GM18502 (cell line): ENCODE measurements at regions not wholly inside any gene's neighbourhood (a gene's known extent, or its start where the extent isn't known, plus 50 kb on each side); places are given as distances from the start of the nearest gene placed in this dataset.

ENCODE experiments used
- ATAC-seq: cut with Tn5 transposase; IDR thresholded peaks from one replicate; pipeline ENCODE4 v1.9.1; 2021; ENCODE audit warnings: mild to moderate bottlenecking; ENCODE audit not compliant: unreplicated experiment, poor library complexity

GRCh38 chr20:39358052-39358451 lies 395.9 kb downstream of the DHX35 start:
- peak; percentile 76 for ATAC-seq

DNA sequence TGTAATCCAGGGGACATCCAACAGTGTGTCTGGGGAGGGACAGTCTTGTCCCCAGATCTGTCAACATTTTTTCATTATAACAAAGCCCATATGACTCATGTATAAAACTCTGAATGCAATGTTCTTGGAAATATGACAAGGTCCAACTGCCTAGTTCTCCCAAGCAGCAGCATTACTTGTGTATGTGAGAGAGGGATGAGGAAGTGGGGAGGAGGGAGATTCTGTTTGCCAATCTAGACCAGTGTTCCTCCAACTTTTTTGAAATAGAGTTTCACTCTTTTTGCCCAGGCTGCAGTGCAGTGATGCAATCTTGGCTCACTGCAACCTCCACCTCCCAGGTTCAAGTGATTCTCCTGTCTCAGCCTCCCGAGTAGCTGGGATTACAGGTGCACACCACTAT lies 394.8 kb downstream of the DHX35 start:
- no peak for ATAC-seq

GRCh38 chr20:39349240-39349639 lies 387.1 kb downstream of the DHX35 start:
- no peak for ATAC-seq

DNA sequence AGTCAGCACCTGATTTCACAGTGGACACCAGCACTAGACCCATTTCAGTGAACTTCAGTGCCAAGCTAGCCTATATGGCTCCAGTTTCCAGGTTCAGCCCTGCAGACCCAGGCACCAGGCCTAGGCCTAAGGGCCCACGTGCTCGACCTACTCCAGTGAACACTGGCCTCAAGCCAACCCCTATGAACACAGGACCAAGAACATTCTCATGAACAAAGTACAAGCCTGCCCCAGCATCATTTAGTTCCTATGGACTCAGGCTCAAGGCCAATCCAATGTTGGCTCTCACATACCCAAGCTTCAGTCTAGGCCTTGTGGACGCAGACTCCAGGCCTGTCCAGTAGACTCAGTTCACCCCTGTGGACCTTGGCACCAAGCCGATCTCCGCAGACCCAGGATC lies 385.5 kb downstream of the DHX35 start:
- ATAC-seq = no peak

- no peak for ATAC-seq
These were observed 380.3 kb downstream of the DHX35 start for GRCh38 chr20:39342463-39342862.

DNA sequence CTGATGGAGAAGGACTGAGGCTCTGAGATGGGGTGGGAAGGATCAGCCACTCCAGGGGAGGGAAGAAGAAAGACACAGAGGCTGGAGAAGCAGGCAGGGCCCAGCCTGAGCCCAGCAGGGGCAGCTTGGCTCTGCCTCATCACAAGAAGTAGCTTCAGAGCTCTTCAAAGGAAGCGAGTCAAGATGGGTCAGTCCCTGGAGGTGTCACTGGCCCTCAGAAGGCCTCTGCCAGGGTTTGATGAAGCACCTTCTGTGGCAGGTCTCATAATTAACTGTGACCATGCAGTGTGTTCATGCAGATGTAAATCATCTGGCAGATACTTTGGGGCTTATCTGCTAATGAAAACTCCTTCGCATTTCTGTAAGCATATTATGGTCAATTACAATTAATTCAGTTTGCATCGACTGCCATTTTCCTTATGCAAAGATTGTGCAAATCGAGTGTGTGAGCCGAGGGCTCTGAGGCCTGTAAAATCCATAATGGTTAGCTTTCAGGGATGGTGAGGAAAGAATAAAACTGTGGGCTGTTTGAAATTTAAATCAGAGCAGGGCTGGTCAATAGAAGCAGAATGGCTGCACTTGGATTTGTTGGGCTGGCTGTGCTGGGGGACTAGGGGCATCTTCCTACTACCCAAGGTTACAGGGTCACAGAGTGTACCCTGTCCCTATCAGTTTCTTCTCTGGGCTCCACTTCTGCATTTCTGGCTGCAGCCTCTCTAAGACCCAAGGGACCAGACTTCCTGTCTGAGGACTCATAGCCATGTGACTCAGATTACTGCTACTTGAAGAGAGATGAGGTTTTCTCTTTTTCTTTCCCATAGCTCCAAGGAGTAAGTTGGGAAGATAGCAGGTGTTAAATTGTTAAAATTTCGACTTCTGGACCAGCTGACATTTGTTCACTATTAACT lies 376.6 kb downstream of the DHX35 start:
- peak; percentile 89 for ATAC-seq

DNA sequence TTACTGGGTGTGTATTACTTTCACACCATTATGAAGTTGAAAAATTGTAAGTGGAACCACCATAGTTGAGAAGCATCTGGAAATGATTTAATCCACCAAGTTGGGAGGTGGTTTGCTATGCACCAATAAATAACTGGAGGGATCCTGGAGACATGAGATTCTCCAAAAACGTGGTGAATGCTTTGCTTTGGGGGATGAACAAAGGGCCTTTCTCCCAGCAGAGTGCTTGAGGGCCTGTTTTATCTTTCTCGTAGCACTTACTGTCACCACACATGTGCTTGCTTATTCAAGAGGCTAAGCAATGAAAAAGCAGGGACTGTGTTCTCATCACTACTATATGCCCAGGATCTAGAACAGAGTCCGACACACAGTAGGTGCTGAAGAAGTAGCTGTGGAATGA lies 371.1 kb downstream of the DHX35 start:
- ATAC-seq = no peak

DNA sequence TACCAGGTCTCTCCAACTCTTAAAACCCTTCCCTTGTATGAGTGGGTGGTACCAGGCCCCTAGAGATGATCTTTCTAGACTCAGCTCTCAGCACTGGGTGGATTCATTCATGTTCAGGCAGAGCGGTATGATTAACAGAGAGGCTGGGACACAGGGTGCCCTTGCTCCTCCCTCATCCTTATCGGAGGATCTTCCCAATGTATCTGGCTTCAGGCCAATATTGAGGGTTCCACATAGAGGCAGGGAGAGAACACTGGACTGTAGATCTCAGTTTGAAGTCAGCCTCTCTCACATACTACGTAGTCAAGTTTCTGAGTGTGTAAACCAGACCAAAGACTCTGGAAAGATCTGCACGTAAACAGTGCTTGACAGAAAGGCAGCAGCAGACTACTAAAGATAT lies 366.2 kb downstream of the DHX35 start:
- no peak for ATAC-seq

DNA sequence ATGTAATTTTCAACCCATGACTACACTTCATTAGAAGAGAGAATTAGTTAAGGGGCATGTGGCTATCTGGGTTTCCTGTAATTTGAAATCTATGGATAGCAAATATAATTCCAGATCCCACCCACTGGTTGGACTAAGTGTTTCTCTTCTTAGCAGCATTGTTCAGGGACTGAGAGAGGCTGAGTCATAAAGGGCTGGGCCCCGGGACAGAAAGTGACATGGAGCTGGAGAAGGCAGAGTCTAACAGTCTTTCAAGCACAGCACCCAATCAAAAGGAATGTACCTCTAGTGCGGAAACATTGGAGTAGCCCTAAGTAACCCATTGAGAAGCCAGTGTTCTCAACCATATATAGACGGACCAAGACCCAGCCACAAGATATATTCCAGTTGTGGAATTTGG lies 363.9 kb downstream of the DHX35 start:
- ATAC-seq = no peak

GRCh38 chr20:39318911-39319310 lies 356.8 kb downstream of the DHX35 start:
- no peak for ATAC-seq

- no peak for ATAC-seq
These were observed 350.5 kb downstream of the DHX35 start for GRCh38 chr20:39312676-39313075.

DNA sequence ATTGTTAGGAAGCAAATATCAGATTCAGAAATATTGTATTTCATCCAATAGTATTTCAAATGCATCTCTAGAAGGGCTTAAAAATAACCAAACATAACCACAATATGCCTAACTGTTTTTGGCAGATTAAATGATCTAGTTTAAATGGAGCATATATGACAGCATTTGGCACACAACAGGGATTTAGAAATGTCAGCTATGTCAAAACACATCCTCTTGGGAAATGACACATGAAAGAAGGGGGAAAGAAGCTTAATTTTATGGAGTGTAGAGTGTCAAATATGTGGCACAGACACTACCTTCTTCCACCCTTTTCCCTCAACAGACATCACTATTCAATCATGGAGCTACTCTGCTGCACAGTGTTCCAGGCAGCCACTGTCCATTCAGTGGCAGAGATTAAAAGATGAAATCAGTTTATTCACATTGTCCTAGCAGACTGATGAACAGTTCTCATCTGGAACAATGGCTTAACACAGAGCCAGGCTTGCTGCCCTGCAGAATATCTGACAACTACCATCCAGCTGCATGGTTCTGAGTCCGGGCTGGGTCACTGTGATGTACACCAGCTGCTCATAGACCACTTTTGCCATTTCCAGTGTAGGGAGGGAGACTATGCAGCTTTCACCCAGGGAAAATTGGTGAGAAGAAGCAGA lies 349.8 kb downstream of the DHX35 start:
- no peak for ATAC-seq

- no peak for ATAC-seq
These were observed 348.3 kb downstream of the DHX35 start for GRCh38 chr20:39310363-39310995.

DNA sequence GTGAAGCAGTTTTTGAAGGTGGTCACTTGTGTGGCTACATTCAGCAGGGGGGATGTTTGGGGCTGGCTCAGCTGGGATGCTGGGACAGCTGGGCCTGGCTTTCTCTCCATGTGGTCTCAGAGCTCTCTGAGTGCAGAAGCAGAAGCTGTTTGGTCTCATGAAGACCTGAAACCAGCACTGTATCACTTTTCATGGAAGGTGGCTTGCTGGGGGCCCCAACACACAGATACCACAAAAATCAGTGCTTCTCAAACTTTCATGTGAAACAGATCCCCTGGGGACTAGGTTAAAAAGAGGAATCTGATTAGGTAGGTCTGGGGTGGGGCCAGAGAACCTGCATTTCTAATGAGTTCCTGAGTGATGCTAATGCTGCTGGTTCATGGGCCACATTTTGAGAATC lies 347.3 kb downstream of the DHX35 start:
- no peak for ATAC-seq

DNA sequence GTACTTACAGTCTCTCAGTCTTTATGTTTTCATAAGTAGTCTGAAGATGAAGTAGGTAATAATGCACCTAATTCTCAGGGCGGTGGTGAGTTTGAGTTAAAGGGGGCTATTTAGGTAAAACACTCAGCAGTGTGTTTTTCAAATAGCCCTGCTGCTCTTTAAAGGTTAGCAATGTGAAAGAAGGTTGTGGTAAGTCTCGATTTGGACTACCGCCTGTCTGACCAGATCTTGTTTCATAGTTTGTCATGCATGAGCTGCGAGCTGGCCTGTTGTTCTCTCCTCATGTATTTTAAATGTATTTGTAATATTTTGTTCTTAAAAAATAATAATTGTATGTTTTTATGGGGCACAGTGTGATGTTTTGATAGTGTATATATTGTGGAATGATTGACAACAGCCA lies 340.2 kb downstream of the DHX35 start:
- ATAC-seq = no peak

GRCh38 chr20:39299783-39300182 lies 337.6 kb downstream of the DHX35 start:
- ATAC-seq = no peak

GRCh38 chr20:39298571-39299506 lies 336.7 kb downstream of the DHX35 start:
- no peak for ATAC-seq

- no peak for ATAC-seq
These were observed 336.0 kb downstream of the DHX35 start for GRCh38 chr20:39298121-39298520.

DNA sequence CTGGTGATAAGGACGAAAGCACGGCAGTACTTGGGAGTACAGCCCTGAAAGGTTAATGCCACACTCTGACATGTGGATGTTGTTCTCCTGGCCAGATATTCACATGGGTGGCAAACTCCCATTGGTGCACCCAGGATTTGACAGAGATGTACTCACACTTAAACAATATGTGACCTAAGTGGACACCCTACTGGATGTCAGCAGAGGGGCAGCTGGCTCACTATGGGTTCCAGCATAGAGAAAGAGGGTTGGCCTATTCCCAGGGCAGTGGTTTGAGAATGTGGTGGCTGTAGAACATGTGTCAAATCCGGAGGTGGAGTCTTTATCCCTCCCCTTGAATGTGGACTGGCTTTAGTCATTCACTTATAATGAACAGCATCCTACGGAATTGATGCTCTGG lies 333.2 kb downstream of the DHX35 start:
- no peak for ATAC-seq

DNA sequence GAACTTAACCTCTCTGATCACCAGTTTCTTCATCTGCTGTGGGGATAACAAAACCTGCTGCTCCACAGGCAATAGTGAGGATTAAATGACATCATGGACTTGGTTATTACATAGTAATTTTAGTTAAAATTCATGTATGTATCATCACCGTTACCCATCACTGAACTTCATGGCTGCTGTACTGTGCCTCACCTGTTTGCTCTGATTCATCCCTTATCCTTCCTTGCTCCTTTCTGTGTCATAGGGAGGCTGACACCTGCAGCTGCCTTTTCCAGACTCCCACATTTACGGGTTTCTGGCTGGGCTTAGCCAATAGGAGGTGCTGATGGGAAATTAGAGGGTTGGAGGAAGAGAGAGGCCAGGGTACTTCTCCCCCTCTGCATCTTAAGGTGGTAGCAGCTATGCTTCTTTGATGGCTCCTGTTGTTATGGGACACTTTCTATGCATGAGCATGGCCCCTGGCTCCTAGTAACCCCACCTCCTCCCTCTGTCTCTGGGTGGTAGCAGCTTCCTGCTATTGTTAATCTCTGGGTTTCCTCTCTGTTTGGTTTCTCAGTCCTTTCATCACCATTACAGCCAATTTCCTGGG lies 332.1 kb downstream of the DHX35 start:
- no peak for ATAC-seq
